ENCODE measurements at regions not wholly inside any gene's neighbourhood (a gene's known extent, or its start where the extent isn't known, plus 50 kb on each side); places are given as distances from the start of the nearest gene placed in this dataset.

DNA sequence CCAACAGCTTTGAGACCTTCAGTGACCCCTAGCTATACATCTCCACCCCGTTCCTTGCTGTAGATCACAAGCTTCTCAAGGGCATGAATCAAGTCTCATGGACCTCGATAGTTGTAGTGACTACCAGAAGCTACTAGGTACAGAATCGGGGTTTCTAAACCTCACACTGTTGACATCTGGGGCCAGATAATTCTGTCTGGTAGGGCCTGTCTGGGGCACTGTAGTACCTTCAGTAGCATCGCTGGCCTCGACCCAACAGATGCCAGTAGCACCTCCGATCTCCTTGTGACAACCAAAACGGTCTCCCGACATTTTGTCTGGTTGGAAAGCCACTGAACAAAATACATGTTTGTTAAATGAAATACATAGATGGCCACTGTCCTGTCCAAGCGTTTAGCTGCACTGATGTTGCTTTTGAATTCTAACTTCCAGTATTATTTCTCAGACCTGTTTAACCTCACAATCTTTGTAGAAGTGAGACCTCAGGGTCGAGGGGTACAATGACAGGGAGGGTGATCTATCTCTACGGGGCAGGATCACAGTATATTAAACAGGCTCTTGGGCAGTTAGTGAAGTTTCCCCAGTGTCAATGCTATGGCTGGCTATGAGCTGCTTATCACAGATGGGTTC is 262.5 kb upstream of the IGF1R start:
- TF ChIP-seq EZH2phosphoT487 (IDR thresholded peaks at IDR 0.05; ENCODE audit: insufficient read depth, low read depth), result no peak
- TF ChIP-seq EZH2 (IDR thresholded peaks at IDR 0.05; ENCODE audit: insufficient read depth, poor library complexity, severe bottlenecking), result no peak
